ENCODE measurements at regions not wholly inside any gene's neighbourhood (a gene's known extent, or its start where the extent isn't known, plus 50 kb on each side); places are given as distances from the start of the nearest gene placed in this dataset.

GRCh38 chr4:169927280-169927679 lies 98.9 kb downstream of the MFAP3L start:
- ChIA-PET POLR2A (ENCODE audit: partially characterized antibody) (no interaction called here), CTCF (ENCODE audit: partially characterized antibody) (no interaction called here)
- H3K23ac ChIP-seq (ENCODE audit: insufficient read length): no peak overlapping the region
- H3K4ac ChIP-seq (replicated peaks; ENCODE audit: insufficient read length, low read depth, low read length): no peak overlapping the region
- WGBS, 2 experiments (ENCODE audit: extremely low coverage in 1 of 2, insufficient coverage in 1 of 2, insufficient read length in 1 of 2, insufficient replicate concordance in 2 of 2, low coverage in 1 of 2, low lambda C conversion rate in 2 of 2, missing lambda C conversion rate in 1 of 2): 78% methylated on average over 4 of the region's 4 CpGs; no CpG with 5 or more reads in 1 of the 2 experiments
- no peak overlapping the region for H2BK120ac ChIP-seq (replicated peaks; ENCODE audit: low read depth, low read length)
- no peak overlapping the region for H4K91ac ChIP-seq (replicated peaks; ENCODE audit: insufficient read length, low read length)
- no peak overlapping the region for H3K27ac ChIP-seq (ENCODE audit: low read depth, low read length)
- no peak overlapping the region for H2BK12ac ChIP-seq (ENCODE audit: low read depth, low read length)
- H3K9me3 ChIP-seq (ENCODE audit: insufficient read depth in 2 of 2, low read depth in 1 of 2, low read length in 1 of 2): no peaks in the 10 kb centered on the region
- no peaks in the 10 kb centered on the region for H3K36me3 ChIP-seq (ENCODE audit: control insufficient read depth in 2 of 4, insufficient read depth in 4 of 4, low read length in 3 of 4)
- no peak overlapping the region for H2AK5ac ChIP-seq (ENCODE audit: low read depth, low read length)
- H3K56ac ChIP-seq (replicated peaks; ENCODE audit: insufficient read length, low read depth, low read length): no peak overlapping the region
- no peak overlapping the region for H2BK15ac ChIP-seq (ENCODE audit: low read length)
- no peak overlapping the region for H2AFZ ChIP-seq (ENCODE audit: low read length)
- H3K14ac ChIP-seq (ENCODE audit: insufficient read length): no peak overlapping the region
- no peaks in the 10 kb centered on the region for H3K79me1 ChIP-seq (ENCODE audit: low read depth, low read length)
- no peak overlapping the region for H2BK20ac ChIP-seq (ENCODE audit: low read length)
- no peaks in the 10 kb centered on the region for H4K20me1 ChIP-seq (replicated peaks in 1 of 2; ENCODE audit: control insufficient read depth in 1 of 2, insufficient read depth in 2 of 2, low read length in 2 of 2)
- FAIRE-seq: no peak
- DNase-seq (ENCODE audit: low read depth in 1 of 2, low spot score in 2 of 2): no peak
- H4K5ac ChIP-seq (ENCODE audit: insufficient read length, low read depth, low read length): no peak overlapping the region
- no peak overlapping the region for H4K8ac ChIP-seq (ENCODE audit: extremely low read depth, insufficient read depth, low read length)
- no peak overlapping the region for H3K4me2 ChIP-seq (ENCODE audit: insufficient read depth in 1 of 2, low read depth in 2 of 2, low read length in 2 of 2)
- no peaks in the 10 kb centered on the region for H3K23me2 ChIP-seq (ENCODE audit: low read depth, low read length)
- H3K79me2 ChIP-seq (ENCODE audit: control insufficient read depth in 1 of 2, insufficient read depth in 2 of 2, low read length in 2 of 2): no peaks in the 10 kb centered on the region
- H2BK5ac ChIP-seq (ENCODE audit: low read depth, low read length): no peak overlapping the region
- H3K4me3 ChIP-seq (ENCODE audit: extremely low read depth in 1 of 4, insufficient read depth in 2 of 4, low read depth in 3 of 4, low read length in 4 of 4): no peak overlapping the region
- no peak overlapping the region for H3K18ac ChIP-seq (ENCODE audit: extremely low read depth, low read length)
- H3K27me3 ChIP-seq (replicated peaks in 1 of 4; ENCODE audit: control insufficient read depth in 3 of 4, extremely low read depth in 1 of 4, insufficient read depth in 3 of 4, low read length in 3 of 4): no peaks in the 10 kb centered on the region
- no peaks in the 10 kb centered on the region for H3K4me1 ChIP-seq (replicated peaks in 1 of 4; ENCODE audit: control insufficient read depth in 3 of 4, insufficient read depth in 4 of 4, low read length in 3 of 4)
- no peak overlapping the region for H3K9ac ChIP-seq (replicated peaks in 1 of 4; ENCODE audit: extremely low read depth in 1 of 4, low read depth in 3 of 4, low read length in 3 of 4)
- no peak for TF ChIP-seq CTCF (IDR thresholded peaks at IDR 0.05; ENCODE audit: control extremely low read depth in 1 of 3, insufficient read depth in 1 of 3, low read depth in 1 of 3, low read length in 3 of 3)
- TF ChIP-seq TBP (IDR thresholded peaks at IDR 0.05; ENCODE audit: low read depth, low read length): no peak
- TF ChIP-seq TEAD4 (IDR thresholded peaks at IDR 0.05; ENCODE audit: low read depth, low read length): no peak
- no peak for TF ChIP-seq TCF12 (IDR thresholded peaks at IDR 0.05; ENCODE audit: low read depth, low read length)
- TF ChIP-seq MAFK (IDR thresholded peaks at IDR 0.05; ENCODE audit: low read depth, low read length): no peak
- no peak for TF ChIP-seq RXRA (IDR thresholded peaks at IDR 0.05; ENCODE audit: insufficient read depth, low read depth, low read length)
- no peak for TF ChIP-seq RAD21 (IDR thresholded peaks at IDR 0.05 in 1 of 2, conservative IDR thresholded peaks at IDR 0.05 in 1 of 2; ENCODE audit: low read depth in 2 of 2, low read length in 2 of 2)
- no peak for TF ChIP-seq SIN3A (conservative IDR thresholded peaks at IDR 0.05 in 1 of 2, IDR thresholded peaks at IDR 0.05 in 1 of 2; ENCODE audit: low read depth in 1 of 2, low read length in 2 of 2)
- no peak for TF ChIP-seq HDAC6 (IDR thresholded peaks at IDR 0.05; ENCODE audit: low read depth, low read length)
- no peak for TF ChIP-seq YY1 (IDR thresholded peaks at IDR 0.05; ENCODE audit: low read depth, low read length)
- no peak for TF ChIP-seq SP4 (IDR thresholded peaks at IDR 0.05; ENCODE audit: low read length)
- TF ChIP-seq RBBP5 (IDR thresholded peaks at IDR 0.05; ENCODE audit: borderline replicate concordance, low read depth, low read length): no peak
- no peak for TF ChIP-seq SIX5 (IDR thresholded peaks at IDR 0.05; ENCODE audit: low read depth, low read length)

Data from H1 (cell line).